AG04449 (cell line): ENCODE measurements at regions not wholly inside any gene's neighbourhood (a gene's known extent, or its start where the extent isn't known, plus 50 kb on each side); places are given as distances from the start of the nearest gene placed in this dataset.

Source experiments
- CTCF ChIA-PET: fragments of 350-600 bp; formaldehyde crosslinking; extraction: SDS; loops from one replicate; lab custom pipeline; 2021; ENCODE audit warnings: antibody characterized with exemption; lab: Yijun Ruan, JAX
- POLR2A ChIA-PET: fragments of 400-600, 350-600 bp; formaldehyde crosslinking; extraction: SDS; loops from one replicate; lab custom pipeline; 2020; ENCODE audit warnings: antibody characterized with exemption, inconsistent platforms; lab: Yijun Ruan, JAX
- DNase-seq: peaks from one replicate; pipeline ENCODE4 v3.0.0-alpha.2; 2010; ENCODE audit warnings: low read depth, low spot score
- H3K4me3 ChIP-seq: 2 replicates; pipeline ENCODE4 v1.5.1; 2011; ENCODE audit warnings: low read depth, mild to moderate bottlenecking, control low read depth, low read length
- TF ChIP-seq, protein P1 (sequence below): IDR thresholded peaks from one replicate; pipeline ENCODE4 v1.5.1; 2011; ENCODE audit warnings: mild to moderate bottlenecking, moderate library complexity, low read length, control low read depth, inconsistent platforms; ENCODE audit not compliant: insufficient read depth; ENCODE audit errors: missing control alignments

- DNase-seq = no peak
Observed at GRCh38 chr20:24289737-24290481, 179.5 kb upstream of the SYNDIG1 start.

DNA sequence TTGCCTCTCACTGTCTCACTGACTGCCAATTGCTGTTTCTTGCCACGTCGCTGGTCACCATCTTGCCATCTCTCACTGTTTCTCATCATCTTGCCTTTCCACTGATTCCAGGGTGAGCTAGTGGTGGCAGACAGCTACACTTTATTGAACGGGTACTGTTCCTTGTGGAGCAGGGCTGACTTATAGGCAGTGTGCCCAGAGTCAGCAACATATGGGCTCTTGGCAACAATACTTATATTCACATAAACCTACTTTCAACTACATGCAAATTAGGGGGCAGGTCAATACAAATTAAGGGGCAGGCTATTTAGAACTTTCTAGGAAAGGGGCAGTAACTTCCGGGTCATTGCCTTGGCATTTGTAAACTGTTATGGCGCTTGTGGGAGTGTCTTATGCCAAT is 186.2 kb upstream of the SYNDIG1 start:
- POLR2A ChIA-PET = no interaction called here
- H3K4me3 ChIP-seq = no peak overlapping the region
- TF ChIP-seq, protein P1, sequence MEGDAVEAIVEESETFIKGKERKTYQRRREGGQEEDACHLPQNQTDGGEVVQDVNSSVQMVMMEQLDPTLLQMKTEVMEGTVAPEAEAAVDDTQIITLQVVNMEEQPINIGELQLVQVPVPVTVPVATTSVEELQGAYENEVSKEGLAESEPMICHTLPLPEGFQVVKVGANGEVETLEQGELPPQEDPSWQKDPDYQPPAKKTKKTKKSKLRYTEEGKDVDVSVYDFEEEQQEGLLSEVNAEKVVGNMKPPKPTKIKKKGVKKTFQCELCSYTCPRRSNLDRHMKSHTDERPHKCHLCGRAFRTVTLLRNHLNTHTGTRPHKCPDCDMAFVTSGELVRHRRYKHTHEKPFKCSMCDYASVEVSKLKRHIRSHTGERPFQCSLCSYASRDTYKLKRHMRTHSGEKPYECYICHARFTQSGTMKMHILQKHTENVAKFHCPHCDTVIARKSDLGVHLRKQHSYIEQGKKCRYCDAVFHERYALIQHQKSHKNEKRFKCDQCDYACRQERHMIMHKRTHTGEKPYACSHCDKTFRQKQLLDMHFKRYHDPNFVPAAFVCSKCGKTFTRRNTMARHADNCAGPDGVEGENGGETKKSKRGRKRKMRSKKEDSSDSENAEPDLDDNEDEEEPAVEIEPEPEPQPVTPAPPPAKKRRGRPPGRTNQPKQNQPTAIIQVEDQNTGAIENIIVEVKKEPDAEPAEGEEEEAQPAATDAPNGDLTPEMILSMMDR = no peak
- CTCF ChIA-PET = no interaction called here
- no peak for DNase-seq

More at GRCh38 chr20:24289737-24290481, 179.5 kb upstream of the SYNDIG1 start:
- no peak overlapping the region for H3K4me3 ChIP-seq
- ChIA-PET CTCF (interaction anchor here (1.4 kb wide), 1 partner anchor 11 kb away, joined by 3 read pairs; no protein-coding TSS in a partner anchor), POLR2A (no interaction called here)
- TF ChIP-seq, protein P1 = no peak

- DNase-seq = no peak
- CTCF ChIA-PET = no interaction called here
- POLR2A ChIA-PET = no interaction called here
- H3K4me3 ChIP-seq = no peak overlapping the region
- TF ChIP-seq, protein P1 = no peak
Observed at GRCh38 chr20:24277196-24277595, 192.2 kb upstream of the SYNDIG1 start.

GRCh38 chr20:24275946-24276705 is 193.3 kb upstream of the SYNDIG1 start:
- H3K4me3 ChIP-seq = no peak overlapping the region
- POLR2A ChIA-PET = no interaction called here
- TF ChIP-seq, protein P1 = no peak
- CTCF ChIA-PET = no interaction called here
- no peak for DNase-seq

DNA sequence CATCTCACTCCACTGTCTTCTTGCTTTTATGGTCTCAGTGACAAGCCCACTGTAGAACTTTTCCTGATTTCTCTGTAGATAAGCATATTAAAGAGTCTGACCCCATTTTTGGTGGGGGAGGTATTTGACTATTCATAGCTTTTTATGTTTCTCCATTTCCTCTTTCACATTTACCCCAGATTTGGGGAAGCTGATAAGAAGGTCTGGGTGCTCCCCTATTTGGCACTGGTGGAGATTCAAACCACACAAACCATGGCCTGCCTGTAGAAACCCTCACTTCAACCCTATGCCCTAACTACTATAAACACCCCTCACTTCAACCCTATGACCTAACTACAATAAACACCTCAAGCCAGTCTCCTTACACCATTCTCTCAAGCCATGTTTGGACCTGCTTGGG is 196.2 kb upstream of the SYNDIG1 start:
- TF ChIP-seq, protein P1 = no peak
- ChIA-PET CTCF (no interaction called here), POLR2A (no interaction called here)
- H3K4me3 ChIP-seq = no peak overlapping the region
- DNase-seq = no peak

DNA sequence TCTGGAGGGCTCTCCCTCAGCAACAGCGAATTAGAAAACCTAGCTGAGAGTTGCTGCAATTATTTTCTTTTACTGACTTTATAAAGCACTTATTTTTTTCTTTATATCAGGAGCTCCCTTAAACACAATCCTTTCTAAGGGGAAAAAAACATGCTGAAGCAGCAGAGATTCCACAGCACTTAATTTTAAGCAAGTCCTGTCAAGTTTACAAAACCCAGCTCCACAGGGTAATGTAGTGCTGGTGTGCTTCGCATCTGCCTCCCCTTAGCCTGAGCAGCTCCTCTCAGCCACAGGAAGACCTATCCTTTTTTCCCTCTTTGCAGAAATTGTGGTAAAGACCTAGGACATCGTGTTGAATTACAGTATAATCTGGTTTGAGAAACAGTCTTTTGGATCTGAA is 208.1 kb upstream of the SYNDIG1 start:
- no peak for DNase-seq
- ChIA-PET CTCF (no interaction called here), POLR2A (no interaction called here)
- H3K4me3 ChIP-seq = no peak overlapping the region
- TF ChIP-seq, protein P1 = no peak
